Sigmoid colon (tissue), 6 donors: ENCODE measurements at regions not wholly inside any gene's neighbourhood (a gene's known extent, or its start where the extent isn't known, plus 50 kb on each side); places are given as distances from the start of the nearest gene placed in this dataset.

Experiments
- DNase-seq: peaks from one replicate; pipeline ENCODE4 v3.0.0-alpha.2; 2019
- H3K27ac ChIP-seq, 4 donors: fragments of 200-600 bp; sonication (generic); one replicate each; pipeline ENCODE4 v1.5.1; 2016 to 2019; ENCODE audit warnings: mild to moderate bottlenecking in 1 of 4
- H3K27me3 ChIP-seq, 3 donors: fragments of 200-600 bp; sonication (generic); one replicate each; pipeline ENCODE4 v1.5.1; 2019; ENCODE audit warnings: mild to moderate bottlenecking in 1 of 3
- H3K36me3 ChIP-seq, 4 donors: fragments of 200-600 bp; sonication (generic); one replicate each; pipeline ENCODE4 v1.5.1; 2016 to 2019
- H3K4me1 ChIP-seq, 4 donors: fragments of 200-600 bp; sonication (generic); one replicate each; pipeline ENCODE4 v1.5.1; 2017 to 2019
- H3K4me3 ChIP-seq, 4 donors: fragments of 200-600 bp; sonication (generic); one replicate each; pipeline ENCODE4 v1.5.1; 2017 to 2019; ENCODE audit warnings: mild to moderate bottlenecking in 2 of 4, moderate library complexity in 1 of 4
- H3K9me3 ChIP-seq, 4 donors: fragments of 200-600 bp in 3 of 4; sonication (generic) in 3 of 4; one replicate each; pipeline versions ENCODE4 v1.5.1 to v1.6.1; 2013 to 2019
- EP300 ChIP-seq, 4 donors: sonication (generic); formaldehyde crosslinking; IDR thresholded peaks; one replicate each; pipeline ENCODE4 v1.6.1; 2017; ENCODE audit warnings: antibody characterized with exemption in 4 of 4
- POLR2A ChIP-seq, 2 donors: fragments of 450-650 bp; IDR thresholded peaks; one replicate each; pipeline ENCODE4 v1.6.1; 2016; ENCODE audit warnings: antibody characterized with exemption in 2 of 2, mild to moderate bottlenecking in 2 of 2, moderate library complexity in 2 of 2
- POLR2AphosphoS5 ChIP-seq, 4 donors: sonication (generic); formaldehyde crosslinking; IDR thresholded peaks; one replicate each; pipeline ENCODE4 v1.6.1; 2017; ENCODE audit warnings: antibody characterized with exemption in 4 of 4
- WGBS, 2 donors: extraction: QIAGEN DNeasy Blood & Tissue Kit; methylation state at CpG; one replicate each; pipeline ENCODE4 v1.1.7; 2013; 5-methylcytosine and 5-hydroxymethylcytosine counted together
- intact Hi-C: fragments of 100-400 bp; cut with DNase I; formaldehyde crosslinking; loops from one replicate; pipeline ENCODE4 v1.15.1; 2023
- TF ChIP-seq, protein P1 (sequence below), 4 experiments: fragments of 450-650 bp in 3 of 4; fragments of 200-600 bp in 1 of 4; IDR thresholded peaks; one replicate each; pipeline ENCODE4 v1.5.1; 2016 to 2019; ENCODE audit warnings: antibody characterized with exemption in 4 of 4, mild to moderate bottlenecking in 3 of 4, moderate library complexity in 2 of 4
- donor health status: healthy with polysubstance abuse.
- donor health status: healthy.

DNA sequence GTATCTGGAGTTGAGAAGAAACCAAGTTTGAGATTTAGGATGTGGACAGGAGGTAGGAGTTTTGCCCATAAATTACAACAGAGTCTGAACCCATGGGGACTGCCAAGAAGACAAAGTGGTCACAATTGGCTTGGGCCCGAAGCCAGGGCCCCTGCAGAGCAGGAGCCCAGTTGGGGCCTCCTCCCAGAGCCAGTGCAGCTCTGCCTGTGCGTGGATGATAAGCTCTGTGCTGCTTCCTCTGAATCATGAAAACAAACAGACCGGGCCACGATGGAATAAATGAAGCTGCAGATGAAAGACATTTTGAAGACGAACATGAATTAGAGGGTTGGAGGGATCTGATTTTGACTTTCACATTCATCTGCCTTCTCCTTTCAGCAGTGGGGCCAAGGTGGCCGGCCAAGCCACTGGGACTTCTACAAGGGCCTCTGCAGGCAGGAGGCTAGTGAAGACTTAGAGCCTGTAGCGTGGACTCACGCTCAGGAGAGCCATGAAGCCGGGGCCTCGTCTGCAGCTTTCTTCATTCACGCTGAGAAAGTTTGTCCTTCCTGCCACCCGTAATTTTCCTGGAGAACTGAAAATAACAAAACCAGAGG is 156.8 kb upstream of the LYZL1 start:
- H3K9me3 ChIP-seq = no peaks in the 10 kb centered on the region
- H3K27ac ChIP-seq = no peak overlapping the region
- DNase-seq = no peak
- intact Hi-C loops = loop anchor here (5.0 kb wide), 2 partner anchors 170 to 465 kb away; no protein-coding TSS in a partner anchor
- H3K4me3 ChIP-seq = no peak overlapping the region
- 72 to 83% methylated on average over 12 of the region's 12 CpGs for WGBS, 2 donors
- TF ChIP-seq EP300 (IDR thresholded peaks at IDR 0.05) (no peak), POLR2AphosphoS5 (IDR thresholded peaks at IDR 0.05) (no peak), POLR2A (IDR thresholded peaks at IDR 0.05) (no peak)
- TF ChIP-seq, protein P1, sequence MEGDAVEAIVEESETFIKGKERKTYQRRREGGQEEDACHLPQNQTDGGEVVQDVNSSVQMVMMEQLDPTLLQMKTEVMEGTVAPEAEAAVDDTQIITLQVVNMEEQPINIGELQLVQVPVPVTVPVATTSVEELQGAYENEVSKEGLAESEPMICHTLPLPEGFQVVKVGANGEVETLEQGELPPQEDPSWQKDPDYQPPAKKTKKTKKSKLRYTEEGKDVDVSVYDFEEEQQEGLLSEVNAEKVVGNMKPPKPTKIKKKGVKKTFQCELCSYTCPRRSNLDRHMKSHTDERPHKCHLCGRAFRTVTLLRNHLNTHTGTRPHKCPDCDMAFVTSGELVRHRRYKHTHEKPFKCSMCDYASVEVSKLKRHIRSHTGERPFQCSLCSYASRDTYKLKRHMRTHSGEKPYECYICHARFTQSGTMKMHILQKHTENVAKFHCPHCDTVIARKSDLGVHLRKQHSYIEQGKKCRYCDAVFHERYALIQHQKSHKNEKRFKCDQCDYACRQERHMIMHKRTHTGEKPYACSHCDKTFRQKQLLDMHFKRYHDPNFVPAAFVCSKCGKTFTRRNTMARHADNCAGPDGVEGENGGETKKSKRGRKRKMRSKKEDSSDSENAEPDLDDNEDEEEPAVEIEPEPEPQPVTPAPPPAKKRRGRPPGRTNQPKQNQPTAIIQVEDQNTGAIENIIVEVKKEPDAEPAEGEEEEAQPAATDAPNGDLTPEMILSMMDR (IDR thresholded peaks at IDR 0.05) = no peak
- H3K27me3 ChIP-seq = no peaks in the 10 kb centered on the region
- H3K4me1 ChIP-seq = peaks cover 0 to 5% (median 0%) of the 10 kb centered on the region in 4 donors
- no peaks in the 10 kb centered on the region for H3K36me3 ChIP-seq

DNA sequence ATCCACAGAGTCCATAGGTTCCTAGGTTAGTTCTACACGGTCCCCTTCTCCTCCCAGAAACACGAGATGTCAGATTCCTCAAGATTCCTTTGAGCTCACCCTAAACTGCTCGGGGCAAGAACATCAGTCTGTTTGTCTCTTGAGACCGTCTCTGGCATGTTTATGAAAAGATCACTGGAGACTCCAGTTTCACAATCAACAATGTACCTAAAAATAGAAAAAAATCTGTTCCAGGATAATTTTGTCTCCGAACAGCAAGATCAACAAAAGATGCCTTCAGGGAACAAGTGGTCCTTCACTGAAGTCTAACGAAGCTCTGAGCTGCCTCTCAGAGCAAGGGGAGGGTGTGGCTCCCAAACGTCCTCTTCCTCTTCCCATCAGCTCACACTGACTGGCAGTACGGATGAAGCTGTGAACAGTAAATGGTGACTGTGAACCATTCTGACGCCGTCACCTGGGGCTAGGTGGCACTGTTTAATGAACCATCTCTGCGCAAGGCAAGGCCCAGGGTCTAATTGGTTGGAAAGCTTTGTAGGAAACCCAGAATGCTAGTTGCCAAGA is 156.2 kb upstream of the LYZL1 start:
- TF ChIP-seq POLR2AphosphoS5 (IDR thresholded peaks at IDR 0.05) (no peak), EP300 (IDR thresholded peaks at IDR 0.05) (no peak), POLR2A (IDR thresholded peaks at IDR 0.05) (no peak)
- TF ChIP-seq, protein P1 (IDR thresholded peaks at IDR 0.05) = no peak
- intact Hi-C loops = loop anchor here (5.0 kb wide), 2 partner anchors 170 to 465 kb away; no protein-coding TSS in a partner anchor
- Histone ChIP-seq H3K4me3 (no peak overlapping the region), H3K9me3 (no peaks in the 10 kb centered on the region), H3K36me3 (no peaks in the 10 kb centered on the region), H3K27me3 (no peaks in the 10 kb centered on the region), H3K27ac (no peak overlapping the region), H3K4me1 (peaks cover 0 to 5% (median 0%) of the 10 kb centered on the region in 4 donors)
- no peak for DNase-seq
- 67 to 75% methylated on average over 11 of the region's 11 CpGs for WGBS, 2 donors

DNA sequence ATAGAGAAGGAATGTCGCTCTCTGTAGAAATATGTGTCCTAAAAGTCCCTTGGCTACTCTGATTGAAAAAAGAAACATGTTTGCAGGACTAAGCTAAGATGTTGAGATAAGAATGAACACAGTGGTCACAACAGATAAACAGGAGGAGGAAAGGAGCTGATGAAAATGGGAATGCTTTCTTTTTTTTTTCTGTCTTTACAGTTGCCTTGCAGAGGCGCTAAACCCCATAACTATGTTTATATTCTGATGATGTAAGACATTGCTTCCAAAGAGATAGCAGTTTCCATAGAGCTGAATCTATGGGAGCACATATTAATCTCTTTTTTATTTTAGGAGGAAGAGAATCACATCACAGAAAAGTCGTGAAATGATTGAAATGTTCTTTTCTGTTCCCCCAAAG is 153.5 kb upstream of the LYZL1 start:
- TF ChIP-seq POLR2AphosphoS5 (IDR thresholded peaks at IDR 0.05) (no peak), EP300 (IDR thresholded peaks at IDR 0.05) (no peak), POLR2A (IDR thresholded peaks at IDR 0.05) (no peak)
- TF ChIP-seq, protein P1 (IDR thresholded peaks at IDR 0.05) = no peak
- intact Hi-C loops = no loop called here
- H3K27me3 ChIP-seq = no peaks in the 10 kb centered on the region

DNA sequence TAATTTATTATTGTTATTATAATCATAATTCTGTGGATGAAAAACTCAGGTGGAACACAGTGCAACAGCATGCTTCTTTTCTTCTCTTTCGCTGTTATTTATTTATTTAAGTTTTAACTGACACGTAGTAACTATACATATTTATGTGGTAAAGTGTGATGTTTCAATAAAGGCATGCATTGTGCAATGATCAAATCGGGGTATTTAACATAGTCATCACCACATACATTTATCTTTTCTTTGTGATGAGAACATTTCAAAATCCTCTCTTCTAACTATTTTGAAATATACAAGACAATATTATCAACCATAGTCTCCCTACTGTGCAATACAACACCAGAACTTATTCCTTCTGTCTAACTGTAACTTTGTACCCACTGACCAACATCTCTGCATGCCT is 152.5 kb upstream of the LYZL1 start:
- WGBS, 2 donors = 89% methylated on average over 3 of the region's 3 CpGs

More for the DNA sequence above, 153.5 kb upstream of the LYZL1 start:
- 61 to 78% methylated on average over 3 of the region's 3 CpGs for WGBS, 2 donors
- H3K4me1 ChIP-seq = peaks cover 0 to 5% (median 0%) of the 10 kb centered on the region in 4 donors
- no peak for DNase-seq
- H3K9me3 ChIP-seq = no peaks in the 10 kb centered on the region
- H3K4me3 ChIP-seq = no peak overlapping the region
- H3K36me3 ChIP-seq = no peaks in the 10 kb centered on the region
- no peak overlapping the region for H3K27ac ChIP-seq

More for the DNA sequence above, 152.5 kb upstream of the LYZL1 start:
- no peaks in the 10 kb centered on the region for H3K9me3 ChIP-seq
- no peak overlapping the region for H3K27ac ChIP-seq
- TF ChIP-seq EP300 (IDR thresholded peaks at IDR 0.05) (no peak), POLR2AphosphoS5 (IDR thresholded peaks at IDR 0.05) (no peak), POLR2A (IDR thresholded peaks at IDR 0.05) (no peak)
- TF ChIP-seq, protein P1 (IDR thresholded peaks at IDR 0.05) = no peak
- H3K36me3 ChIP-seq = no peaks in the 10 kb centered on the region
- H3K4me1 ChIP-seq = peaks cover 0 to 5% (median 0%) of the 10 kb centered on the region in 4 donors
- intact Hi-C loops = no loop called here
- H3K27me3 ChIP-seq = no peaks in the 10 kb centered on the region
- no peak for DNase-seq
- no peak overlapping the region for H3K4me3 ChIP-seq
